ENCODE measurements at regions not wholly inside any gene's neighbourhood (a gene's known extent, or its start where the extent isn't known, plus 50 kb on each side); places are given as distances from the start of the nearest gene placed in this dataset.
"Not testable (repeated sequence)": the region's sequence is repeated elsewhere in the genome, so short reads cannot be mapped to it uniquely, and the experiment has no call there.

GRCh38 chr7:138366676-138367075 lies 93.4 kb upstream of the TRIM24 start:
- H4K20me1 ChIP-seq (ENCODE audit: insufficient read depth); POLR2A ChIA-PET; H3K4me1 ChIP-seq (ENCODE audit: control insufficient read depth in 1 of 2, insufficient read depth in 2 of 2, low read depth in 1 of 2, low read length in 1 of 2); H3K4me3 ChIP-seq (ENCODE audit: low read depth in 2 of 2, low read length in 1 of 2); H3K27me3 ChIP-seq (ENCODE audit: insufficient read depth); H3K36me3 ChIP-seq (replicated peaks in 1 of 2; ENCODE audit: control insufficient read depth in 1 of 2, insufficient read depth in 2 of 2, low read length in 1 of 2); DNase-seq; H2AFZ ChIP-seq (ENCODE audit: low read depth); H3K9me2 ChIP-seq; H3K9ac ChIP-seq; H3F3A ChIP-seq (replicated peaks; ENCODE audit: insufficient read depth); H3K27ac ChIP-seq (ENCODE audit: low read depth in 2 of 2, low read length in 1 of 2); H3K79me2 ChIP-seq (ENCODE audit: insufficient read depth); H3K4me2 ChIP-seq; H3K9me3 ChIP-seq: not testable (repeated sequence)
- 24% methylated on average over 4 of the region's 4 CpGs for WGBS (ENCODE audit: low lambda C conversion rate)
- CTCF ChIA-PET: interaction anchor here (1.5 kb wide), 1 partner anchor 11 kb away, joined by 3 read pairs; no protein-coding TSS in a partner anchor

DNA sequence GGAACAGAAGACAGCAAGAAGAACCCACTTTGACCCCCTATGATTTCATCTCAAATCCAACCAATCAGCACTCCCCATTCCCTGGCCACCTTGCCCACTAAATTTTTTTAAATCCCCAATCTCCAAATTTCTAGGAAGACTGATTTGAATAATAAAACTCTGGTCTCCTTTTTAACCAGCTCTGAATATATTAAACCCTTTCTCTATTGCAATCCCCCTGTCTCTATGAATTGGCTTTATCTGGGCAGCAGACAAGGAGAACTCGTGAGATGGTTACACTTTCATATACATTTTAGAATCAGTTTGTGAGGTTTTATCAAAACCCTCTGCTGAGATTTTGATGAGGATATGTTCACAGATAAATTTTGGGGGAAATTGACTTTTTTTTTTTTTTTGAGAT lies 90.3 kb upstream of the TRIM24 start:
- no peak for TF ChIP-seq RCOR1 (IDR thresholded peaks at IDR 0.05; ENCODE audit: low read length)
- TF ChIP-seq, protein P1, sequence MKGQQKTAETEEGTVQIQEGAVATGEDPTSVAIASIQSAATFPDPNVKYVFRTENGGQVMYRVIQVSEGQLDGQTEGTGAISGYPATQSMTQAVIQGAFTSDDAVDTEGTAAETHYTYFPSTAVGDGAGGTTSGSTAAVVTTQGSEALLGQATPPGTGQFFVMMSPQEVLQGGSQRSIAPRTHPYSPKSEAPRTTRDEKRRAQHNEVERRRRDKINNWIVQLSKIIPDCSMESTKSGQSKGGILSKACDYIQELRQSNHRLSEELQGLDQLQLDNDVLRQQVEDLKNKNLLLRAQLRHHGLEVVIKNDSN (IDR thresholded peaks at IDR 0.05; ENCODE audit: borderline replicate concordance, low read depth): no peak
- TF ChIP-seq, protein P2, sequence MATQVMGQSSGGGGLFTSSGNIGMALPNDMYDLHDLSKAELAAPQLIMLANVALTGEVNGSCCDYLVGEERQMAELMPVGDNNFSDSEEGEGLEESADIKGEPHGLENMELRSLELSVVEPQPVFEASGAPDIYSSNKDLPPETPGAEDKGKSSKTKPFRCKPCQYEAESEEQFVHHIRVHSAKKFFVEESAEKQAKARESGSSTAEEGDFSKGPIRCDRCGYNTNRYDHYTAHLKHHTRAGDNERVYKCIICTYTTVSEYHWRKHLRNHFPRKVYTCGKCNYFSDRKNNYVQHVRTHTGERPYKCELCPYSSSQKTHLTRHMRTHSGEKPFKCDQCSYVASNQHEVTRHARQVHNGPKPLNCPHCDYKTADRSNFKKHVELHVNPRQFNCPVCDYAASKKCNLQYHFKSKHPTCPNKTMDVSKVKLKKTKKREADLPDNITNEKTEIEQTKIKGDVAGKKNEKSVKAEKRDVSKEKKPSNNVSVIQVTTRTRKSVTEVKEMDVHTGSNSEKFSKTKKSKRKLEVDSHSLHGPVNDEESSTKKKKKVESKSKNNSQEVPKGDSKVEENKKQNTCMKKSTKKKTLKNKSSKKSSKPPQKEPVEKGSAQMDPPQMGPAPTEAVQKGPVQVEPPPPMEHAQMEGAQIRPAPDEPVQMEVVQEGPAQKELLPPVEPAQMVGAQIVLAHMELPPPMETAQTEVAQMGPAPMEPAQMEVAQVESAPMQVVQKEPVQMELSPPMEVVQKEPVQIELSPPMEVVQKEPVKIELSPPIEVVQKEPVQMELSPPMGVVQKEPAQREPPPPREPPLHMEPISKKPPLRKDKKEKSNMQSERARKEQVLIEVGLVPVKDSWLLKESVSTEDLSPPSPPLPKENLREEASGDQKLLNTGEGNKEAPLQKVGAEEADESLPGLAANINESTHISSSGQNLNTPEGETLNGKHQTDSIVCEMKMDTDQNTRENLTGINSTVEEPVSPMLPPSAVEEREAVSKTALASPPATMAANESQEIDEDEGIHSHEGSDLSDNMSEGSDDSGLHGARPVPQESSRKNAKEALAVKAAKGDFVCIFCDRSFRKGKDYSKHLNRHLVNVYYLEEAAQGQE (IDR thresholded peaks at IDR 0.05; ENCODE audit: low read depth, low read length): no peak
- TF ChIP-seq RAD21 (IDR thresholded peaks at IDR 0.05; ENCODE audit: low read length): no peak
- no peak for TF ChIP-seq TEAD4 (IDR thresholded peaks at IDR 0.05; ENCODE audit: borderline replicate concordance, insufficient read depth)
- TF ChIP-seq SMC3 (IDR thresholded peaks at IDR 0.05; ENCODE audit: low read depth, low read length): no peak
- TF ChIP-seq TCF12 (IDR thresholded peaks at IDR 0.05): no peak
- no peak for TF ChIP-seq EP300 (IDR thresholded peaks at IDR 0.05; ENCODE audit: borderline replicate concordance in 1 of 2, low read depth in 1 of 2, low read length in 1 of 2)
- no peak for TF ChIP-seq GATA2 (CRISPR knock-in tag; IDR thresholded peaks at IDR 0.05)
- TF ChIP-seq GABPA (IDR thresholded peaks at IDR 0.05; ENCODE audit: low read depth): no peak
- Histone ChIP-seq H3F3A (replicated peaks; ENCODE audit: insufficient read depth) (no peaks in the 10 kb centered on the region), H4K20me1 (ENCODE audit: insufficient read depth) (no peaks in the 10 kb centered on the region), H3K9me3 (peaks cover 9% of the 10 kb centered on the region; the same call in 1 of the 2 replicates), H3K27me3 (ENCODE audit: insufficient read depth) (no peaks in the 10 kb centered on the region), H3K4me3 (ENCODE audit: low read depth in 2 of 2, low read length in 1 of 2) (no peak overlapping the region), H3K79me2 (ENCODE audit: insufficient read depth) (no peaks in the 10 kb centered on the region), H3K36me3 (replicated peaks in 1 of 2; ENCODE audit: control insufficient read depth in 1 of 2, insufficient read depth in 2 of 2, low read length in 1 of 2) (no peaks in the 10 kb centered on the region), H3K9me2 (no peaks in the 10 kb centered on the region), H2AFZ (ENCODE audit: low read depth) (no peak overlapping the region), H3K4me2 (no peak overlapping the region), H3K27ac (ENCODE audit: low read depth in 2 of 2, low read length in 1 of 2) (no peak overlapping the region), H3K9ac (no peak overlapping the region), H3K4me1 (ENCODE audit: control insufficient read depth in 1 of 2, insufficient read depth in 2 of 2, low read depth in 1 of 2, low read length in 1 of 2) (no peaks in the 10 kb centered on the region; a peak in 1 of 4 replicates)
- POLR2A ChIA-PET: no interaction called here
- no peak for DNase-seq
- CTCF ChIA-PET: interaction anchor here (1.8 kb wide), 1 partner anchor 369 kb away, joined by 4 read pairs; no protein-coding TSS in a partner anchor
- 0% methylated on average over 1 of the region's 1 CpG for WGBS (ENCODE audit: low lambda C conversion rate)

All from SK-N-SH (cell line).